IPS-NIHi7 (cell line): ENCODE measurements at regions not wholly inside any gene's neighbourhood (a gene's known extent, or its start where the extent isn't known, plus 50 kb on each side); places are given as distances from the start of the nearest gene placed in this dataset.

Experiments
- DNase-seq: peaks from one replicate; pipeline ENCODE4 v3.0.0; 2012; ENCODE audit warnings: mixed read lengths; ENCODE audit errors: extremely low spot score

DNA sequence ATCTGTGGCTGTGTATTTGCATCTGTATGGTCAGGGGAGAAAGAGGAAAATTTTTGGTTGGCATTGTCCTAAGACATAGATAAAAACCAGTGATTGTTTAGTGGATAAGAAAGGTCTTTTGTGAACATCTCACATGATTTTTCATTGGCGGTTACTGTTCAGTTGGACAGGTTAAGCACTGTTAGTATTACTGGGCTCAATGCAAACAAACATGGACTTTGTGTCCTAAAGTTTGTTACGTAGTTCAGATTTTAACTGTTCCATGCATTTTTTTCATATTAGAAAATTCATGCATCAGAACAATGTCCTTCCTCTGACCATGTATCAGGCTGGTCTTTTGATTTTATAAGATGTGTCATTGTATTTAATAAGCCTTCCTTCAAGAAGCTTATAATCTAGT, 368.0 kb downstream of the MEIS1 start:
- DNase-seq: no peak

DNA sequence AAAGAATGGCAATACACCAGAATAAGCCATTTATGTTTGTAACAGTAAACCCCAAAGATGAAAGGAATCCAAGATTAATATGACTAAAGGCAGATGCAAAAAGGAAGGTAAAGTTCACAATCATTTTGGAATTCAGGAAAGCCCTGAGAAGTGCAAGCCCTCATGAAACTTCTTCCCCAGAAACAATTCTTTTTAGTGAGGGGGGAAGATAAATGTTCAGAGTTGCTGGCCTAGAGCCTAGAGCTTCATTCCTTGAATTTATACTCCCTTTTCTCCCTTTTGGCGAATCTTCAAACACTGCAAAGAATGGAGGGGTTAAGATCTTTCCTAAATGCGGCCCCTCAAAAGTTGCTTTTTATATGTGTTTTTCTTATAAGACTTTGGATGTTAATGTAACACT, 368.8 kb downstream of the MEIS1 start:
- DNase-seq: no peak

DNA sequence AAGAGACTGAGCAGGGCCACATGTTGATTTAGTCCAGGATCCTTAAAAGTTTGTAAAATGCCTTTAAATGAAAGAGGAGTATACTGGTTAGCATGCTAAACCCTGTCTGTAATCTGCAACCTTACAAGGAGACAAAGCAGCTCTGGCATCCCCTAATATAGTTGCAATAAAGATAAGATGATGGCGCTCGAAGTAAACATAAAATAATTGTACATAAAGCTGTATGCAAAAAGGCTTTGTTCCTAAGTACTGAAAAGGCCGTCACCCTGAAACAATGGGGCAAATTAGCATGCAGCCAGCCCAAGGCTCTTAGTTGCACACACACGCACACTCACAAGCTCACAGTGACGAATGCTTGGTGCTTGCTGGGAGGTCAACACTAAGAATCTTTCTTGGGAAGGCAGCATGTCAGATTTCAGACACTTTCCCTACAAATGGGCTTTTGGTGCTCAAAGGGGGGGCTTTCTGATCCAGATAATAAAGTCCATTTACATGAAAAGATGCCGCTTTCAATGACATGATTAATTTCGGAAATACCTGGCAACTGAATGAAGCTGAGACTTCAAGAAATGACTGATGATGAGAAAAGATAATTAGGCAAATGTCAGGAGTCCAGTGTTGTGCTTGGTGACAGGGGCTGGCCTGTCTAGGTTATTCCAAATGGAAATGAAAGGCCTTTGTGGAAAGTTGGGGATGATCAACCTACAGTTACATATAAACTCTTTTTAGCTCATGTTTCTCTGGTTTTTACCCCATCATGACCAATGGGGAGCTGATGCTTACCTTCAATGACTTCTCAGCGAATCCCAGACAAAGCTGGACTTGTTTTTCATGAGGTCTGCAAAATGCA, 370.3 kb downstream of the MEIS1 start:
- DNase-seq: no peak

DNA sequence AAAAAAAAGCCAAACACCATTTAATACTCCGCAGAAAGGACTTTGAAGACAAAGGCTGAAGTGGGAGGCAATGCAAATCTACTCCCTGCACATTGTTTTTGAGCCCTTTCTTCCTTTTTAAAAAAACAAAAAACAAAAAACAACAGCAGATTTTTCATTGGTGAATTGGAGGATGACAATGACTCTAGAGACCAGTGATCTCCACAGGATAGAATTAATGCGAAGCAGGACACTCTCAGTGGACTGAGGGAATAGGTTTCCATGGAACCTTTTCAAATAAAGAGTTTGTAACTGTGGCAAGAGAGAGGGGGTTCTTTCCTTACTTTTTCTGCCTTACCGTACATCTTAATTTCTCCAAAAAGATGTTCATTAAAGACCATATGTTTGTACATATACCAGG, 371.0 kb downstream of the MEIS1 start:
- DNase-seq: no peak

DNA sequence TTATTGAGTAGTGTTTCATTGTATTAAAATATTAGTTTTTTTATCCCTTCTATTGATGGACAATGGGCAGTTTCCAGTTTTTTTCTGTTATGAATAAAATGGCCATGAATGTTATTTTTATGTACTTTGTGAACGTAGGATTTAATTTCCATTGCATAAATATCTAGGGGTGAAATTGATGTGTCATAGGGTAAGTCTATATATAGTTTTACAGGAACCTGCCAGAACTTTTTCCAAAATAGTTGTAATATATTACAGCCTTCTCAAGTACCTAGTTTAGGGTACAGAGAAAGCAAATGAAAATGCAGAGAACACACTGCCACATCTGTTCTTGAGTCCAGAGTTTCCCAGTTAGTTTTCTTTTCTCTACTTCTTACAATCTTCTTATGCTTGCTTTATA, 378.6 kb downstream of the MEIS1 start:
- DNase-seq: no peak

DNA sequence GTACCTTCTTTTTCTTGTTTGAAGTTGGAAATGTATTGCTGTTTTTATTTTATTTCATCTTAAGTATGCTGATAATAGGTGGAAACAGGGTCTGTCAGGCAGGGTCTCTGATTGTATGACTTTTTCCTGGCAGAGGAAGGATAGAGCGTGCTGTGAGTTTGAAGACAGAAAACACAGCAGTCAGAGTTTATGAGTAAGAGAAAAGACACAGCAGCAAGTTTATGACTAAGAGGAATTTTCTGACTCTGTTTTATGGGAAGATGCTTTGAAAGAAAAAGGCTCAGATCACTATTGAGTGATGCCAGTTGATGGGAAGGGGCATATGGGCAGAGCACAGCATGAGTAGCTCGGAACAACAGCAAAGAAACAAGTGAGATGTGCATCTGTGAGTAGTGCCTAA, 379.1 kb downstream of the MEIS1 start:
- DNase-seq: no peak

DNA sequence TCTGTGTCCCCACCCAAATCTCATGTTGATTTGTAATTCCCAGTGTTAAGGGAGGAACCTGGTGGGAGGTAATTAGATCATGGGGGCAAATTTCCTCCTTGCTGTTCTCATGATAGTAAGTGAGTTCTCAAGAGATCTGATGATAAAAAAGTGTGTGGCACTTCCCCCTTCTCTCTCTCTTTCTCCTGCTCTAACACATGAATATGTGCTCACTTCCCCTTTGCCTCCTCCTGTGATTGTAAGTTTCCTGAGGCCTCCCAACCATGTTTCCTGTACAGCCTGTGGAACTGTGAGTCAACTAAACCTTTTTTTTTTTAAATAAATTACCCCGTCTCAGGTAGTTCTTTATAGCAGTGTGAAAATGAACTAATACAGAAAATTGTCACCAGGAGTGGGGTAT, 380.0 kb downstream of the MEIS1 start:
- DNase-seq: no peak

DNA sequence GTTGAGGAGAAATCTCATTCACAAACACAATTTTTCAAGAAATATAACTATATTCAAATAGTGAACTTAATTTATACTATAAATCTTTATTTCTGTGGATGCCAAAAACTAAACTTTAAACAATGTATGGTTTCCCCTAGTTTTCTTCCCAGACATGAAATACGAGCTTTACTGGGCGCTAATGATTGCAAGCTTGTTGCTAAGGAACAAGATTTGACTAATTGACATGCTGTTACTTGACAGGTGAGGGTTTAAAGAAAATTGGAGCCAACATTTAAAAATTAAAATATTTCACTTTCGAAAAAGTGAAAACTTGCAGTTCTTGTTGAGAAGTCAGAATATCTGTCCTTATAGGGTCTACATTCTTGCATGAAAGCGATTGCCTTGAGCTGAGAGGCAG, 381.0 kb downstream of the MEIS1 start:
- DNase-seq: no peak

DNA sequence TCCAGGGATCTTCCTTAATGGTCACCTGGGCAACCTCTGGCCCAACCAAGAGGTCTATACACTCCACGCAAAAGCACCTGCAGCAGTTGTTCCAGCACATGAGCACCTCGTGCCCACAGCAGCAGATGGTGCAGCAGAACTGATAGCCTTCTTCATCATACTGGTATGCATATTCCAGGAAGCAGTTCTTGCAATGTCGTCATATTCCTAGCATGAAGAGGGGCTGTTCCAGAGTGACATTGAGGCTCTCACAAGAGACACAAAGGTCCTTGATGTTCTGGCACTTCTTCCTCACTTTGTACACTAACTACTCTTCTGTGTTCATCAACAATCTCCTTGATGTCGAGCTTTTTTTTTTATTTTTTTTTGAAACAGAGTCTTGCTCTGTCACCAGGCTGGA, 386.2 kb downstream of the MEIS1 start:
- DNase-seq: no peak

DNA sequence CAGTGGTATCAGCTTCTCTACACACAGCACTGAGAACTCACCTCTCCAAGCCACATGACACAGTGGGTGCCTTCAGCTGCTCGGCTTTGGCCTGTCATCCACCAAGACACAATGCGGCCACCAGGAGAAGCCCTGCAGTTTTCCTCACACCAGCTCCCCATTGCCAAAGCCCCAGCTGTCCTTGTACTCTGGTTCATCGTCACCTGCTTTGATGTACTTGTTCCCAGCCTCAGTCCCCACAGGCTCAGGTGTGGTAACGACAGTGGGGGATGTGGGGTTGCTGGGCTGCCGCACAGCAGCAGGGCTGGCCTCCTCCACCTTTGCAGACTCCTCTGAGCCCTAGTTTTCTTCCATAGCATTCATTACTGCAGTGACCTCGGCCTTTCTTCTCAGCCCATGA, 387.3 kb downstream of the MEIS1 start:
- no peak for DNase-seq

DNA sequence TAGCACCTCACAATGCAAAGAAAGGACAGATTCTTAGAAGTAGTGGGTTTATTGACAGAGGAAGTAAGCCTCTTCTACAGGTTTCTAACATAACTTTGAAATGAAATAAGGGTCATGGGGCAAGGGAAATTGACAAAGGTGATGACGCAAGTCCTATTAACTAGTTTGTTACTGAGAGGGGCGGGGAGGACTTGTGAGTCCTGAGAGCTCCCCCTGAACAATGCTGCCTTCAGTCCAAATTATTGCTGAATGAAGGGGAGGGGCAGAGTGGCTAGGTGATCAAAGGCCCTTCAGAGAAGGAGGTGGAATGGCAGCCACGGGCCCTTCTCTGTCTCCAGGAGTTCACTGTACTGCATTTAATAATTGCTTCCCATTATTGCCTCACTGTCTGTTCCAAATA, 390.0 kb downstream of the MEIS1 start:
- no peak for DNase-seq

DNA sequence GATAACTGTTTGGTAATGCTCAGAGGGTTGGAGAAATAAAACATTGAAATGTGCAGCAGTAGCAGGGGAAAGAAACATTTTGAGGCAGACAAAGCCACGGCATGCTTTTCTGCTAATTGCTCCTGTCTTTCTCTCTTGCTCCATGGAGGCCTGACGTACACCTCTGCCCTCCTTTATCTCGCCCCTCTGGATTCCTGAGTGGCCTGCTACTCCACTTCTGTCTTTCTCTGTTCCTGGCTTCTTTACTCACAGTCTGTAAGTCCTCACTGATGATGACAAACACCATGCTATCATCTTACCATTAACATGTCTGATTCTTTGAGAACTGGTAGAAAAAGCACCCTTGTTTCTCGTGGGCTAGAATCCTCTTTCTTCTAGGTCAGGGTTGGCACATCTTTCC, 392.9 kb downstream of the MEIS1 start:
- no peak for DNase-seq

DNA sequence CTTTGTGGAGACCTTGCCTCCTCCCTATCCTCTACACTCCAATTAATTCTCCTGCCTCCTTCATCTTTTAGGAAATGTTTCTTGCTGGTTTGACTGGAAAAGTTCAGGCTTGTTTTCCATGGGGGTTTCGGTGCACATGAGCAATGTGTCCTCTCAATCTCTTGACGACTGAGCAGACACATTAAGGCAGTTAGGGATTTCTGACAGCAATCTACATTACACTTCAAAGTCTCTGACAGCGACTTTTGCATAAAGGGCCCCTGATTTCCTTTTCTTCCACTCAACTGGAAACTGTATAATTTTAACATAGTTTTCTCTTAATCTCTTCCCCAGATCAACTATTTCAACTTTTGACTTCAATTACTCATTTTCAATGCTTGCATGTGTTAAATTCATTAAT, 394.0 kb downstream of the MEIS1 start:
- DNase-seq: no peak

DNA sequence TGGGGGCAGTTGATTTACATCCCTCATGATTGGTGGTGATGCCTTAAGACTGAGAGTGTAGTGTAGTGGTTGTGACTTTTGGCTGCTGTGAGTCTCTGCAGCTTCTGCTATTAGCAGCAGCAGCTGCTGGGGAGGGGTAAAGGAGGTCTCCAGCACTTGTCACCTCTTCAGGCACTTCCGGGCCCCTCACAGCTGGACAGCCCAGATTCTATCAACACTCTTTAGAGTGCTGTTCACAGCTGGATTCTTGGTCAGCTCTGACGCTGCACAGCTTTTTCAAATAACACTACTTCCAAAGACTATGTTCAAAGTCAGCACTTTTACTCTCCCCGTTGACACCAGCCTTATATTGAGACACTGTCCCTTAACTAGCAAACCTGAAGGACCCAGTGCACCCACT, 396.0 kb downstream of the MEIS1 start:
- DNase-seq: no peak

DNA sequence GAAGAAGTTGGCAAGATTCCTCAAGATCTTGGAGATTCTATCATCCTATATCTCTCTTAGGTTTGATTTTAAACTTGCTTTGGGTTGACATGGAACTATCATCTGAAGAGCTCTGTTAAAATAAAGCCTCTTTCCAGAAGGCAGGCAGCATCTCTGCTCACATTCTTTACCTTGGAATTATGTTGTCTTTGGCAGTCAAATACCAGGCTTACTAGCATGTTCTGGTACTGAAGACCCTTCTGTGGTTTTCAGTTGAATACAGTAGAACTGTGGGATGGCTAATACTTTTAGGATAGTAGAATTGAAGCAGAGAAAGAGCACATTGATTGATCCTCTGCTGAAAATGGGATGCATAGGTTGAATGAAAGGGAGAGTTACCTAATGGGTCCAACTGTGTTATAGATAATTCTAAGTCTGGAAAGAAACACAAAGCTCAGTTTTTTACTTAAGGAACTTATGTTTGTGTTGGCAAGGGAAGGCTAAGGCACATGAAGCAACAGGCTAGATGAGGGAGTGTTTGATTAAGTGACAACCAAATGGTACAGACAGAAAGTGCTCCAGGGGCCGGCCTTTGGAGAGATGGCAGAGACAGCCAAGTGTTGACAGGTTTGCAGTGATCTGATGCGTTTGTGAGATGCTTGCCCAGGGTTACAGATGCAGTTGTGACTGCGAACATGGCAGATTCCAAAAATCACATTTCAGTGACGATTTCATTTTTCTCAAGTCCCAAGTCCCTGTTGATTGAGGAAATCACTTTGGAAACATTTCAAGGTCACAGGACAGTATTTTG, 397.9 kb downstream of the MEIS1 start:
- no peak for DNase-seq

DNA sequence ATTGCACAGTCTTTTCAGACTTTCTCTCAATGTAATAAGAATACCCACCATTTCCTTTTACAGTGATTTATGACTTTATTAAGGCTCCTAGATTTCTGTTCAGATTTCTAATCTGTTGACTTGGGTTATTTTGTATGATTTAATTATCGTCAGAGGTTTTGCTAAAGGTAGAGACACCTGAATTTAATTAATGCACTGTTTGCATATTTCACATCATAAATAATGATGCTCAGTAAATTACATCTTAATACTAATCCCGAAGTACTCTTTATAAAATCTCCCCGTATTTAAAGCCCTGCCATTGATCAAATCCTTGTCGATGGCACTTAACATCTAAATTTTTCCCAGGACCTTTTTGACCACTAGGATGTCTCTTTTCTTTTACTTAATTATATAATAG, 399.9 kb downstream of the MEIS1 start:
- no peak for DNase-seq

DNA sequence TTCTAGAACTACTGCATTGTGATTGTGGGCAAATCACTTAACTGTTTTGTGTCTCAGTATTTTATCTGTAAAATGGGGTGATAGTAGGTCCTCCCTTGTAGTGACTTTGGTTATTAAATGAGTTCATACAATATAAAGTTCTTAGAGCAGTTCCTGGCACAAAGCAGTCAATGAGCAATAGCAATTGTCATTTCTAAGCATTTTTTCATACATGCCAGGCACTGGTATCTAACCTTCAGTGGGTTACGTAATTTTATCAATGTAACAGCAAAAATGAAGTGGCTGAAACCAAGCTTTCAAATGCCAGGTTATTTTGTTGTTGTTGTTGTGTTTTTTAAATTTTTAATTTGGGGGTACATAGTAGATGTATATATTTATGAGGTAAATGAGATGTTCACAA, 401.9 kb downstream of the MEIS1 start:
- no peak for DNase-seq

DNA sequence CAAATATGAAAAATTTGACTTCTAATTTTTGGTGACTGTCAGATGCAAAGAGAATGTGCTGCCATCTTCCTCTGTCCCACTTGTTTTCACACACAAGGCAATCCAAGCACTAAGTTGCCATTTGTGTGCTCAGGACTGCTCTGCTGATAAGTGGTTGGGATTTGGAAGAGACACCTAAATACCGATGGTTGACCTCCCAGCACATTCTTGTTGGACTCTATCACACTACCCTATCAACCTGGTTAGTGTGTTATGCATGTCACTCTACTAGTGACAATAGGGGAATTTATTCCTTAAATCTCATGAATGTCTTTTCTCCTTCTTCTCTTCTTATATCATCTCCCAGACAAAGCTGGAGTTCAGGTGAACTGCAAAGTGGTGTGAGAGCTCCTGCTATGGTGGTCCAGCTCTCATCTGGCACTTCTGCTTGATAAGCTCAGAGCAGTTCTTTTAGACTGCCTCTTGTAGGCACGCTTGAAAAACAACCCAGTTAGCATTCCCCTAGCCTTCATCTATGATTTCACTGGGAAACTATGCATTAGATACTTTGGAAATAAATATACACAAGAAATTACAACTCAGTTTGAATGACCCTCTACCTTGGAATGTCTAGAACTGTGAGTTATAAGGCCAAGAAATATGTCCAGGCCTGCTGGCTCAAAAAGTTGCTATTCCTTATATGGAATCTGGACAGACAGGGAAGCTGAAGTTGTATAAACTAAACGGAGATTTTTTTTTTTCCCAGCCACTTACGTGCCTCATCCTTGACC, 404.8 kb downstream of the MEIS1 start:
- DNase-seq: no peak

DNA sequence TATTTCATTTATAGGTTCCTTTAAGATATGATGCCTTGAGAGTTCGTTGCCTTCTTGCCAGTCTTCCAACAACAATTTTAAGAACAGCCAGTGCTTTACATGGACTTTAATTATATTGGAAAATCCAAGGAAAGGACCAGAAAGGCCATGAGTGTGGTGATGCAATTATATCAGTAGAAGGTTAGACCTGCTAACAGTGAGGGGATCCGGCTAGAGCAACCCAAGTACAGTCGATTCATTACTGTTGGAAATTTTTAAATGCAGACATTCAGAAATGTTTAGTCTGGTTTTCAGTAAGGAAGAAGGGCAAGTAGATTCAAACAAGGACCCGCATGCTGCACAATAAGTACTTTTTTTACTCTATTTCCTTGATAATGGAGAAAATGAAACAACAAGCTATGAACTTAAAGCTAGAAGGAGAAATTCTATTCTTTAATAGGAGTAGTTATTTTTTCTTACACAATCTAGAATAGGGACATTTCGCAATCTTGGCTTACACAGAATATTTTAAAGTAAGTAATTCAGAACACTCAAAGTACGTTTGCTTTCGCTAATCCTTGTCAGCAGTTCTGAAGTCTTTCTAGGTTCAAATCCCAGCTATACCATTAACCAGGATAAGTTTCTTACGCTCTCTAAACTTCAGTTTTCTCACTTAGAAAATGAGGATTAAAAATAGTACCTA, 405.5 kb downstream of the MEIS1 start:
- no peak for DNase-seq

DNA sequence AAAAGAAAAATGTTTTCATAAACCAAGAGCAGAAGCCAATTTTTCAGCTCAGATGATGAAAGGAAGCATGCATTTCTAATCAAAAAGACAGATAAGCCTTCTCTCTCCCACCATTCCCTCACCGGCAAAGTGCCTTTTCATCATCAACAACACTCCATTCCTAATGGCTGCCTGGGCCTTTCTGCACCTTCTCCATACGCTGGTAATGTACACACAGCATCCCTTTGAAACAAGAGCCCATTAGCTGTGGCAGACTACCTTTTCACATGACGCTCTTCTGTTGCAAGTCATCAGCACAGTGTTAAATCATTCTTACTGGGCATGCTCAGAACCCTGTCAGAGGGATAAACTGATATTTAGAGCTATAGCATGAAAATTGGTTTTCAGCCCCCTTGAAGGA, 408.9 kb downstream of the MEIS1 start:
- no peak for DNase-seq

DNA sequence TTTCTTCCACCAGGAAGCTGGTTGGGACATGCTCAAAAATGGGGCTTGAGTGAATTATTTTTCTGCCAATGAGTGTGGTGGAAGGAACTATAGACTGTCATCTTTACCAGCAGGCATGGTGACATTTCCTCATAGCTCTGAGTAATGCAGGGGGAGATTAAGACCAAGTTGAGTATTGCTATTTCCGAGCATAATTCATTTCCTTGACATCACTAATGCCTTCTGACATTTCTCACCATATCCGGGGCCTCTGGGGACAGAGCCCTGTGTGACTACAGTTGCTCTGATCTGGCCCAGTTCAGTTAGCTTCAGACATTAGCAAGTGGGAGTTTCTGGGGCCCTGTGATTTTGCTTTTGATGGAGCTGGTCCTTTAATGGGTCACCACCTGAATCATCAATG, 410.4 kb downstream of the MEIS1 start:
- no peak for DNase-seq

DNA sequence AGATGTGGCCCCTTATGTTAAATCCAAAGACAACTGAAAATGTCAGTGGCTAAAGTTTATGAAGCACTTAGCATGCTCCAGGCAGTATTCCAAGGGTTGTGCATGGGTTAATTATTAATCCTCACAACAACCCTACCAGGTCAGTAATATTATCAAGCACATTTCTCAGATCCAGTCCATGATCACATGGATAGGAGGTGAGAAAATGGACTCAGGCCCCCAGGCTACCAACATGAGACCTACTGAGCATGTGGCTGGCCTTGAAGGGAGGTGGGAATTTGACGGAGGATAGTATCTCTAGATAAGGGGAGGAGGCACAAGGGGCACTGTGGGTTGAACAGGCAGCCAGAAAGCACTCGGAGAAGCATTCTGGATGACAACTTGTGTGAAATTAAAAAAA, 412.0 kb downstream of the MEIS1 start:
- no peak for DNase-seq
